SK-N-MC (cell line): ENCODE measurements at regions not wholly inside any gene's neighbourhood (a gene's known extent, or its start where the extent isn't known, plus 50 kb on each side); places are given as distances from the start of the nearest gene placed in this dataset.

ENCODE experiments used
- EZH2 ChIP-seq: fragments of 200-600 bp; sonication (generic); IDR thresholded peaks from one replicate; pipeline ENCODE4 v1.6.1; 2017; ENCODE audit warnings: antibody characterized with exemption
- POLR2AphosphoS5 ChIP-seq: IDR thresholded peaks from 2 replicates; pipeline ENCODE4 v1.6.1; 2012; ENCODE audit warnings: mild to moderate bottlenecking, low read depth, low read length, borderline replicate concordance

GRCh38 chr11:127596433-127596832 lies 595.9 kb upstream of the KIRREL3 start:
- TF ChIP-seq POLR2AphosphoS5: no peak
- TF ChIP-seq EZH2: no peak
